GM20000 (cell line): ENCODE measurements at regions not wholly inside any gene's neighbourhood (a gene's known extent, or its start where the extent isn't known, plus 50 kb on each side); places are given as distances from the start of the nearest gene placed in this dataset.

Experiments used
- DNase-seq: peaks from one replicate; pipeline ENCODE4 v3.0.0; 2012; ENCODE audit warnings: low spot score
- TF ChIP-seq, protein P1 (sequence below): IDR thresholded peaks from 2 replicates; pipeline ENCODE4 v1.5.1; 2012; ENCODE audit warnings: mild to moderate bottlenecking, control low read depth; ENCODE audit errors: extremely low read depth, missing control alignments

GRCh38 chr2:62277688-62278087 is 81.8 kb downstream of the B3GNT2 start:
- TF ChIP-seq, protein P1, sequence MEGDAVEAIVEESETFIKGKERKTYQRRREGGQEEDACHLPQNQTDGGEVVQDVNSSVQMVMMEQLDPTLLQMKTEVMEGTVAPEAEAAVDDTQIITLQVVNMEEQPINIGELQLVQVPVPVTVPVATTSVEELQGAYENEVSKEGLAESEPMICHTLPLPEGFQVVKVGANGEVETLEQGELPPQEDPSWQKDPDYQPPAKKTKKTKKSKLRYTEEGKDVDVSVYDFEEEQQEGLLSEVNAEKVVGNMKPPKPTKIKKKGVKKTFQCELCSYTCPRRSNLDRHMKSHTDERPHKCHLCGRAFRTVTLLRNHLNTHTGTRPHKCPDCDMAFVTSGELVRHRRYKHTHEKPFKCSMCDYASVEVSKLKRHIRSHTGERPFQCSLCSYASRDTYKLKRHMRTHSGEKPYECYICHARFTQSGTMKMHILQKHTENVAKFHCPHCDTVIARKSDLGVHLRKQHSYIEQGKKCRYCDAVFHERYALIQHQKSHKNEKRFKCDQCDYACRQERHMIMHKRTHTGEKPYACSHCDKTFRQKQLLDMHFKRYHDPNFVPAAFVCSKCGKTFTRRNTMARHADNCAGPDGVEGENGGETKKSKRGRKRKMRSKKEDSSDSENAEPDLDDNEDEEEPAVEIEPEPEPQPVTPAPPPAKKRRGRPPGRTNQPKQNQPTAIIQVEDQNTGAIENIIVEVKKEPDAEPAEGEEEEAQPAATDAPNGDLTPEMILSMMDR: no peak
- DNase-seq: no peak
